GM18508 (cell line): ENCODE measurements at regions not wholly inside any gene's neighbourhood (a gene's known extent, or its start where the extent isn't known, plus 50 kb on each side); places are given as distances from the start of the nearest gene placed in this dataset.

ENCODE experiments used
- ATAC-seq: cut with Tn5 transposase; IDR thresholded peaks from one replicate; pipeline ENCODE4 v1.9.1; 2021; ENCODE audit warnings: moderate number of reproducible peaks; ENCODE audit not compliant: insufficient read depth, unreplicated experiment

DNA sequence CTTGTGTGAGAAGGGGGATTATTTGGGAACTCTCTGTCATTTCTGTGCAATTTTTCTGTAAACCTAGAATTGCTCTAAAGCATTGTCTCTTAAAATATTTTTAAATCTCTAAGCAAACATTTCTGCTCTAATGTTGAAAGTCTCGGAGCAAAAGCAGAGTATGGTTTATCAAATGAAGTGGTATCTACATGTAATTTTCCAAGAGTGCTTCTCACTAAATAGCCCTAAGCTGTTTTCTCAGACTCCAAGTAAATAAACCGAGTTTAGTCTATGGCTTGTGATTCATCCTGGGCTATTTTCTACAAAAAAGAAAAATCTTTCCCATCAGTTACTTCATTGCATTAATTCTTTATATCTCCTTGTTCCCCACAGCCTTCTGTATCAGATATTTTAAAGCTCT is 90.8 kb downstream of the METTL4 start:
- no peak for ATAC-seq

DNA sequence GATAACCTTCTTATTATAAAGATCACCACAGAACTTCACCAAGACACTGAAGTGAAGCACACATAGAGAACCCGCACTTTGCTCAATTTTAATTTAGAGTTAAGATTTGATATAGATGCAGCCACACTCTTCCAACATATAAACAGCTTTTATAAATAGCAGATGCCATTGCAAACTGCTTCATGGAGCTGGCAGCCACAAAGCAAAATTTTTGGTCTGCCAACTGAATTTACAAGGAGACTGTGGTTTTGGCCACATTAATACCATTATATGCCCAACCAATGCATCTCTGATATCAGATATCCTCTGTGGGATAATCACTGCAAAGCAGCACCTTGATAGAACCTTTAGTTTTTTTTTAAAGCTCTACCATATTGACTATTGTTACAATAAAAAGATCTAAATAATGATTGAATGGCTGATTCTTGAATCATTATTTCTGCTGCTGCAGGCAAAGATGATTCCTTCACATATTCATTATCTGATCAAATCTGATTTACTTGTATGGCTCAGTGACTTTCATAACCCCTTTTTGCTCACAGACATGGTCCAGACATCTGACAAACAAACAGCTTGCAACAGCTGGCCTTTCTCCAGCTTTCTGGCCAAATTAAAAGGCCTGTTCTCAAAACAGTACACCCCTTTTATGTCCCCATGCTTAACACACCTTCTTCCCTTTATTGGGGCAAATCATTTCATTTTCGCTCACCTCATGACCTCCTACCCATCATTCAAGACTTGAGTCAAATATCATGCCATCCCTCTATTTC is 88.4 kb downstream of the METTL4 start:
- no peak for ATAC-seq

GRCh38 chr18:2485983-2486382 is 85.3 kb downstream of the METTL4 start:
- ATAC-seq, result no peak

- no peak for ATAC-seq
Observed at GRCh38 chr18:2486426-2486825, 84.9 kb downstream of the METTL4 start.
